ENCODE measurements at regions not wholly inside any gene's neighbourhood (a gene's known extent, or its start where the extent isn't known, plus 50 kb on each side); places are given as distances from the start of the nearest gene placed in this dataset.

DNA sequence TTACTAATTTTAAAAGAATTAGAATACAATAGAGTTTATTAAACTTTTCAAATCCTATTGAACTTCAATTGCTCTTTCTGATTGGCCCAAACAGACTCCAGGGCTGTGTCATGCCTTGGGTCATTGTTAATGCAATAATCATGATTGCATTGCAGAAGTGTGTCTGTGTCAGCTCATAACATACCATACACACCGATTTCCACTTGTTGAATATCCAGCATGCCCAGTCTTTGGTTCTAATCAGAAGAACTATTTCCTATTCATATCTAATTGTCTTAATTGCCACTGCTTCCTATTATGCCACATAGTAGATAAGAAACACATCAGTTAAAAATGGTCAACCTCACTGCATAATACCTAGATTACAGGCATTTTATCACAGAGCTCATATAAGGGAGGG lies 106.1 kb upstream of the JAG1 start:
- Histone ChIP-seq H3K4me1 (ENCODE audit: control insufficient read depth, insufficient read depth, low read length) (peaks cover 7% of the 10 kb centered on the region), H3K27me3 (replicated peaks in 1 of 2; ENCODE audit: control insufficient read depth in 2 of 2, insufficient read depth in 2 of 2, low read length in 1 of 2) (no peaks in the 10 kb centered on the region), H2AFZ (ENCODE audit: control insufficient read depth, low read depth, low read length) (no peak overlapping the region), H3K79me2 (ENCODE audit: control insufficient read depth, insufficient read depth, low read length) (no peaks in the 10 kb centered on the region), H3K9ac (ENCODE audit: control insufficient read depth, insufficient read depth, low read length) (no peak overlapping the region), H4K20me1 (ENCODE audit: control insufficient read depth, insufficient read depth) (no peaks in the 10 kb centered on the region), H3K27ac (ENCODE audit: control insufficient read depth, insufficient read depth) (no peak overlapping the region), H3K9me3 (replicated peaks; ENCODE audit: control insufficient read depth, insufficient read depth, low read length) (no peaks in the 10 kb centered on the region; the same call in 2 of the 3 replicates), H3K4me3 (no peak overlapping the region), H3K4me2 (ENCODE audit: control insufficient read depth, insufficient read depth) (no peak overlapping the region), H3K36me3 (ENCODE audit: control insufficient read depth in 2 of 2, insufficient read depth in 2 of 2, low read length in 1 of 2) (no peaks in the 10 kb centered on the region)
- TF ChIP-seq BHLHE40 (IDR thresholded peaks at IDR 0.05; ENCODE audit: borderline replicate concordance in 1 of 2, low read depth in 2 of 2, low read length in 1 of 2) (no peak), TCF12 (IDR thresholded peaks at IDR 0.05; ENCODE audit: low read depth, low read length) (no peak), PRDM15 (CRISPR knock-in tag; IDR thresholded peaks at IDR 0.05) (no peak), ZZZ3 (IDR thresholded peaks at IDR 0.05; ENCODE audit: control insufficient read depth, insufficient read length, low read depth) (no peak), TCF3 (IDR thresholded peaks at IDR 0.05; ENCODE audit: borderline replicate concordance, insufficient read depth, low read depth, low read length) (no peak), POU2F2 (IDR thresholded peaks at IDR 0.05; ENCODE audit: borderline replicate concordance, low read depth, low read length) (no peak), RFX5 (IDR thresholded peaks at IDR 0.05; ENCODE audit: low read depth, low read length) (no peak), MEF2B (IDR thresholded peaks at IDR 0.05; ENCODE audit: partially characterized antibody, poor library complexity, severe bottlenecking) (no peak), KAT2A (conservative IDR thresholded peaks at IDR 0.05; ENCODE audit: control insufficient read depth, low read depth, low read length) (no peak), POLR2AphosphoS2 (IDR thresholded peaks at IDR 0.05; ENCODE audit: low read depth, low read length) (no peak), KDM1A (IDR thresholded peaks at IDR 0.05; ENCODE audit: borderline replicate concordance) (no peak), SUZ12 (IDR thresholded peaks at IDR 0.05; ENCODE audit: unreplicated experiment) (no peak), SIN3A (IDR thresholded peaks at IDR 0.05; ENCODE audit: low read depth, low read length) (no peak)
- ATAC-seq: no peak
- no peak for DNase-seq (ENCODE audit: low read depth, low spot score)
- no peak for FAIRE-seq
- CTCF ChIA-PET: no interaction called here
- 0% methylated on average over 1 of the region's 1 CpG for WGBS (ENCODE audit: insufficient coverage, insufficient replicate concordance, low lambda C conversion rate, missing lambda C conversion rate)
- POLR2A ChIA-PET: no interaction called here
- intact Hi-C loops (cut with micrococcal nuclease; ENCODE audit: unreplicated experiment) (no loop called here), in situ Hi-C loops (cut with MboI) (no loop called here)
- no TSS peak for BruUV-seq (replicated peaks)
- SMC1A ChIA-PET (ENCODE audit: uncharacterized antibody, unreplicated experiment): no interaction called here
- RAD21 ChIA-PET (ENCODE audit: unreplicated experiment): interaction anchor here (0.6 to 0.8 kb wide), 2 partner anchors 227 to 923 kb away, joined by 3 read pairs; no protein-coding TSS in a partner anchor

Data from GM12878 (cell line).